GM23338 (cell line): ENCODE measurements at regions not wholly inside any gene's neighbourhood (a gene's known extent, or its start where the extent isn't known, plus 50 kb on each side); places are given as distances from the start of the nearest gene placed in this dataset.

Experiments used
- ATAC-seq: fragments of 200-7000 bp; cut with Tn5 transposase; 3 replicates; pipeline ENCODE4 v1.9.1; 2020
- DNase-seq: peaks from one replicate; pipeline ENCODE4 v3.0.0-alpha.2; 2015; ENCODE audit warnings: low spot score
- H2AFZ ChIP-seq: fragments of 200-600 bp; sonication (generic); 2 replicates; pipeline ENCODE4 v1.8.0; 2016; ENCODE audit warnings: antibody characterized with exemption, mild to moderate bottlenecking, moderate library complexity
- H3F3A ChIP-seq: fragments of 200-600 bp; sonication (generic); replicated peaks from 2 replicates; pipeline ENCODE4 v1.8.0; 2017; ENCODE audit warnings: antibody characterized with exemption, mixed run types, low read depth
- H3K27ac ChIP-seq: fragments of 200-600 bp; sonication (generic); 2 replicates; pipeline ENCODE4 v1.6.1; 2016; ENCODE audit warnings: low read depth
- H3K27me3 ChIP-seq: fragments of 200-600 bp; sonication (generic); 2 replicates; pipeline ENCODE4 v1.8.0; 2016; ENCODE audit warnings: mild to moderate bottlenecking, mixed run types, moderate library complexity; ENCODE audit not compliant: insufficient read depth
- H3K36me3 ChIP-seq: fragments of 200-600 bp; sonication (generic); 2 replicates; pipeline ENCODE4 v1.8.0; 2016; ENCODE audit warnings: mild to moderate bottlenecking; ENCODE audit not compliant: insufficient read depth
- H3K4me1 ChIP-seq: fragments of 200-600 bp; sonication (generic); 2 replicates; pipeline ENCODE4 v1.8.0; 2016; ENCODE audit warnings: mild to moderate bottlenecking, moderate library complexity; ENCODE audit not compliant: insufficient read depth
- H3K4me2 ChIP-seq: fragments of 200-600 bp; sonication (generic); 2 replicates; pipeline ENCODE4 v1.7.1; 2017; ENCODE audit warnings: mixed run types
- H3K4me3 ChIP-seq: fragments of 200-600 bp; sonication (generic); 2 replicates; pipeline ENCODE4 v1.6.1; 2016; ENCODE audit warnings: mixed run types
- H3K79me2 ChIP-seq: fragments of 200-600 bp; sonication (generic); replicated peaks from 2 replicates; pipeline ENCODE4 v1.8.0; 2017; ENCODE audit warnings: mild to moderate bottlenecking; ENCODE audit not compliant: insufficient read depth
- H3K9me2 ChIP-seq: fragments of 200-600 bp; sonication (generic); 2 replicates; pipeline ENCODE4 v1.8.0; 2017; ENCODE audit not compliant: insufficient read depth
- H4K20me1 ChIP-seq: fragments of 200-600 bp; sonication (generic); replicated peaks from 2 replicates; pipeline ENCODE4 v1.8.0; 2017; ENCODE audit warnings: mild to moderate bottlenecking; ENCODE audit not compliant: insufficient read depth
- H3K27ac Mint-ChIP-seq: 2 replicates; pipeline ENCODE4 v1.8.0; 2020; ENCODE audit warnings: inconsistent platforms, mild to moderate bottlenecking, moderate library complexity, mixed read lengths
- H3K27me3 Mint-ChIP-seq: 3 replicates; pipeline ENCODE4 v1.8.0; 2022; ENCODE audit warnings: low read depth, mild to moderate bottlenecking, moderate library complexity, mixed read lengths, inconsistent platforms; ENCODE audit not compliant: insufficient read depth, poor library complexity
- H3K36me3 Mint-ChIP-seq: 3 replicates; pipeline ENCODE4 v1.8.0; 2021; ENCODE audit warnings: low read depth, mild to moderate bottlenecking, inconsistent platforms, moderate library complexity, mixed read lengths
- H3K4me1 Mint-ChIP-seq: 3 replicates; pipeline ENCODE4 v1.8.0; 2020; ENCODE audit warnings: mild to moderate bottlenecking, inconsistent platforms, mixed read lengths
- H3K4me3 Mint-ChIP-seq: 3 replicates; pipeline ENCODE4 v1.8.0; 2021; ENCODE audit warnings: moderate library complexity, mild to moderate bottlenecking, inconsistent platforms, mixed read lengths
- H3K9me3 Mint-ChIP-seq: 3 replicates; pipeline ENCODE4 v1.8.0; 2020; ENCODE audit warnings: moderate library complexity, mild to moderate bottlenecking, inconsistent platforms, mixed read lengths
- CREB1 ChIP-seq: fragments of 250-450 bp; sonication (Bioruptor Pico); IDR thresholded peaks from 2 replicates; pipeline ENCODE4 v1.5.0; 2020; ENCODE audit warnings: low read depth, mild to moderate bottlenecking, moderate library complexity
- EZH2 ChIP-seq: fragments of 200-600 bp; sonication (generic); IDR thresholded peaks from one replicate; pipeline ENCODE4 v1.8.0; 2017; ENCODE audit warnings: antibody characterized with exemption, mild to moderate bottlenecking, low read depth; ENCODE audit not compliant: unreplicated experiment
- EZH2phosphoT487 ChIP-seq: fragments of 200-600 bp; sonication (generic); IDR thresholded peaks from one replicate; pipeline ENCODE4 v1.8.1; 2018; ENCODE audit warnings: antibody characterized with exemption; ENCODE audit not compliant: unreplicated experiment
- JUNB ChIP-seq: IDR thresholded peaks from one replicate; pipeline ENCODE4 v1.6.1; 2016; ENCODE audit warnings: antibody characterized with exemption; ENCODE audit not compliant: unreplicated experiment
- NANOG ChIP-seq: IDR thresholded peaks from 2 replicates; pipeline ENCODE4 v1.6.1; 2016; ENCODE audit warnings: antibody characterized with exemption, borderline replicate concordance
- POLR2AphosphoS5 ChIP-seq: IDR thresholded peaks from 2 replicates; pipeline ENCODE4 v1.6.1; 2016; ENCODE audit warnings: antibody characterized with exemption, low read depth
- REST ChIP-seq: IDR thresholded peaks from one replicate; pipeline ENCODE4 v1.6.1; 2018; ENCODE audit warnings: antibody characterized with exemption; ENCODE audit not compliant: unreplicated experiment
- STAT1 ChIP-seq: IDR thresholded peaks from one replicate; pipeline ENCODE4 v1.6.1; 2016; ENCODE audit warnings: antibody characterized with exemption; ENCODE audit not compliant: unreplicated experiment
- ZNF114 ChIP-seq: fragments of 250-450 bp; sonication (Bioruptor Pico); IDR thresholded peaks from 2 replicates; pipeline ENCODE4 v1.5.0; 2020; ENCODE audit warnings: mild to moderate bottlenecking, moderate library complexity
- ZNF331 ChIP-seq: fragments of 250-450 bp; sonication (Bioruptor Pico); IDR thresholded peaks from 2 replicates; pipeline ENCODE4 v1.5.0; 2020; ENCODE audit warnings: low read depth, mild to moderate bottlenecking, moderate library complexity
- TF ChIP-seq, protein P1 (sequence below), 2 experiments: fragments of 200-600 bp in 1 of 2; sonication (generic) in 1 of 2; conservative IDR thresholded peaks; 2 replicates each; pipeline versions ENCODE4 v1.5.1 to v1.6.1; 2016 to 2017; ENCODE audit warnings: antibody characterized with exemption in 2 of 2, low read depth in 2 of 2, mild to moderate bottlenecking in 2 of 2, moderate library complexity in 1 of 2

- TF ChIP-seq NANOG (no peak), ZNF331 (no peak), POLR2AphosphoS5 (no peak), JUNB (no peak), CREB1 (CRISPR knock-in tag) (no peak), STAT1 (no peak), ZNF114 (CRISPR knock-in tag) (no peak), REST (no peak), EZH2phosphoT487 (no peak)
- TF ChIP-seq, protein P1, sequence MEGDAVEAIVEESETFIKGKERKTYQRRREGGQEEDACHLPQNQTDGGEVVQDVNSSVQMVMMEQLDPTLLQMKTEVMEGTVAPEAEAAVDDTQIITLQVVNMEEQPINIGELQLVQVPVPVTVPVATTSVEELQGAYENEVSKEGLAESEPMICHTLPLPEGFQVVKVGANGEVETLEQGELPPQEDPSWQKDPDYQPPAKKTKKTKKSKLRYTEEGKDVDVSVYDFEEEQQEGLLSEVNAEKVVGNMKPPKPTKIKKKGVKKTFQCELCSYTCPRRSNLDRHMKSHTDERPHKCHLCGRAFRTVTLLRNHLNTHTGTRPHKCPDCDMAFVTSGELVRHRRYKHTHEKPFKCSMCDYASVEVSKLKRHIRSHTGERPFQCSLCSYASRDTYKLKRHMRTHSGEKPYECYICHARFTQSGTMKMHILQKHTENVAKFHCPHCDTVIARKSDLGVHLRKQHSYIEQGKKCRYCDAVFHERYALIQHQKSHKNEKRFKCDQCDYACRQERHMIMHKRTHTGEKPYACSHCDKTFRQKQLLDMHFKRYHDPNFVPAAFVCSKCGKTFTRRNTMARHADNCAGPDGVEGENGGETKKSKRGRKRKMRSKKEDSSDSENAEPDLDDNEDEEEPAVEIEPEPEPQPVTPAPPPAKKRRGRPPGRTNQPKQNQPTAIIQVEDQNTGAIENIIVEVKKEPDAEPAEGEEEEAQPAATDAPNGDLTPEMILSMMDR (conservative IDR thresholded peaks at IDR 0.05; ENCODE audit: low read depth in 2 of 2), result no peak
Observed at GRCh38 chr12:30019366-30020140, 235.8 kb upstream of the TMTC1 start (continued).

DNA sequence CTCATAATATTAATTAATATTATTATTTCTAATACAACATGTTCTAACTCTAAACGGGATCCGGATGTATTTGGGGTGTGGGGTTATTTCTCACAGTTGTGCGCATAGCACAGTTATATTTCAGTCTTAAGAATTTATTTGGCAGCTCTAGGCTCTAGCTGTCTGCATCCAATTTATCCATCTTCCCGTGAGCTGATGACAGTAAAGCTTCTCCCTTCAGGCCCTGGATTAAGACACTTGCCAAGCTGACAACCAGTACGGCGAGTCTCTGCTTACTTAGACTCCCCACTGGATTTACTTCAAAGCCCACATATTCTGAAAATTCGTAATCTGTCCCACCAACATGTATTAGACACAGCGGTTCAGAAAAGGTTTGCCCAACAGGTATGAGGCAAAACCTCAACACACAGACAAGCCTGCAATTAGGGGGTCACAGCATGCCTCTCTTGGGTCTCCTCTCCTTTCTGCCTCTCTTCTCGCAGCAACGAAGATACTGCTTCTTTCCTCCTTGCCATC is 232.9 kb upstream of the TMTC1 start:
- no peaks in the 10 kb centered on the region for H3K36me3 ChIP-seq
- Mint-ChIP-seq H3K4me3 (no peak overlapping the region), H3K27ac (no peak overlapping the region), H3K4me1 (peaks cover 7% of the 10 kb centered on the region), H3K27me3 (no peaks in the 10 kb centered on the region), H3K9me3 (no peaks in the 10 kb centered on the region; the same call in 2 of the 3 replicates), H3K36me3 (no peaks in the 10 kb centered on the region)
- H3K4me3 ChIP-seq, result no peak overlapping the region
- H3F3A ChIP-seq, result no peaks in the 10 kb centered on the region
- no peaks in the 10 kb centered on the region for H3K4me1 ChIP-seq
- H3K9me2 ChIP-seq, result peaks cover 1% of the 10 kb centered on the region
- TF ChIP-seq STAT1, result no peak
- TF ChIP-seq, protein P1 (conservative IDR thresholded peaks at IDR 0.05; ENCODE audit: low read depth in 2 of 2), result no peak
- no peak for TF ChIP-seq REST
- no peak for TF ChIP-seq EZH2
- no peak for TF ChIP-seq ZNF114 (CRISPR knock-in tag)
- no peak for TF ChIP-seq JUNB
- TF ChIP-seq CREB1 (CRISPR knock-in tag), result no peak
- TF ChIP-seq EZH2phosphoT487, result no peak
- no peaks in the 10 kb centered on the region for H4K20me1 ChIP-seq
- no peak for DNase-seq
- no peak overlapping the region for H2AFZ ChIP-seq
- H3K27ac ChIP-seq, result no peak overlapping the region
- no peak for ATAC-seq
- H3K4me2 ChIP-seq, result no peak overlapping the region
- H3K27me3 ChIP-seq, result no peaks in the 10 kb centered on the region
- no peaks in the 10 kb centered on the region for H3K79me2 ChIP-seq
